Kidney (tissue), 13 donors: ENCODE measurements at regions not wholly inside any gene's neighbourhood (a gene's known extent, or its start where the extent isn't known, plus 50 kb on each side); places are given as distances from the start of the nearest gene placed in this dataset.

Experiments used
- DNase-seq, 5 donors: peaks; one replicate each; pipeline ENCODE4 v3.0.0-alpha.2; 2013 to 2020
- FAIRE-seq: peaks from 2 replicates; lab custom pipeline; 2012; peaks lifted over from hg19 to GRCh38; lab: Jason Lieb, UNC
- H3K27ac ChIP-seq, 2 donors: one replicate each; pipeline ENCODE4 v1.7.0; 2013; ENCODE audit warnings: low read depth in 2 of 2, low read length in 2 of 2, inconsistent platforms in 1 of 2
- H3K27me3 ChIP-seq: one replicate; pipeline ENCODE4 v1.7.1; 2013; ENCODE audit warnings: low read length, inconsistent platforms; ENCODE audit not compliant: control insufficient read depth, insufficient read depth
- H3K36me3 ChIP-seq, 3 donors: one replicate each; pipeline versions ENCODE4 v1.7.0 to v1.7.1; 2013; ENCODE audit warnings: low read length in 3 of 3, control low read depth in 1 of 3, inconsistent platforms in 1 of 3; ENCODE audit not compliant: insufficient read depth in 3 of 3, control insufficient read depth in 2 of 3
- H3K4me1 ChIP-seq, 3 donors: one replicate each; pipeline versions ENCODE4 v1.7.0 to v1.7.1; 2013; ENCODE audit warnings: low read length in 3 of 3, inconsistent platforms in 1 of 3, low read depth in 1 of 3; ENCODE audit not compliant: control insufficient read depth in 2 of 3, insufficient read depth in 2 of 3
- H3K4me3 ChIP-seq, 3 donors: one replicate each; pipeline versions ENCODE4 v1.7.0 to v1.8.1; 2013; ENCODE audit warnings: low read length in 3 of 3, control low read depth in 1 of 3, inconsistent platforms in 1 of 3
- H3K9ac ChIP-seq, 3 donors: one replicate each; pipeline versions ENCODE4 v1.7.0 to v1.7.1; 2013; ENCODE audit warnings: low read length in 3 of 3, control low read depth in 1 of 3, inconsistent platforms in 1 of 3
- H3K9me3 ChIP-seq, 3 donors: one replicate each; pipeline versions ENCODE4 v1.7.0 to v1.7.1; 2013; ENCODE audit warnings: low read length in 3 of 3, control low read depth in 1 of 3, inconsistent platforms in 1 of 3; ENCODE audit not compliant: control insufficient read depth in 2 of 3, insufficient read depth in 1 of 3
- intact Hi-C: fragments of 100-400 bp; cut with DNase I; formaldehyde crosslinking; loops from one replicate; pipeline ENCODE4 v1.11.1; 2022
- TF ChIP-seq, protein P1 (sequence below): IDR thresholded peaks from 3 replicates; pipeline ENCODE4 v1.5.1; 2012; ENCODE audit warnings: mild to moderate bottlenecking, moderate library complexity, borderline replicate concordance; ENCODE audit not compliant: insufficient read depth; ENCODE audit errors: extremely low read depth
- donor health status: control.
- donor health status: control.
- donor health status: control.
- donor health status: control.
- donor health status: control.
- donor health status: DM: yes; HTN: yes; CAD: no.
- donor health status: Normal renal cell carcinoma (clear cell type).

DNA sequence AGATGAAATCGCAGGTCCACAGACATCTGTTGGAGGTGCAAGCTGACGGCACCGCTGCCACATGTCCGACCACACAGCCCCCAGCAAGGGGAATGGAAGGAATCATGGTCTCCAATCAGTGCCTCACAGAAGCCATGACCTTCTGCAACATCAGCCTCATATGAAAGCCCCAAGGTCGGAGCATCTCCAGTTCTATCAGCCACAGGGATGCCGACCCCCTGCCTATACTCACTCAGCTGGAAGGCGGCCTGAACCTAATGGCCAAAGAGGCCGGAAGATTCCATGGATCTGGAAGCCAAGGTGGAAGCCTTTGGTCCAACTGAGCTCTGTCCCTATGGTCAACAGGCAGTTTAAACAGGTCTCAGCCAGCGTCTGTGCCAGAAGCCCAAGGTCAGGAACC, 278.8 kb downstream of the TNS1 start:
- Histone ChIP-seq H3K4me1 (no peaks in the 10 kb centered on the region), H3K36me3 (peaks cover 0 to 8% (median 2%) of the 10 kb centered on the region in 3 donors), H3K9me3 (peaks cover 0 to 7% (median 0%) of the 10 kb centered on the region in 3 donors), H3K27me3 (no peaks in the 10 kb centered on the region), H3K27ac (no peak overlapping the region), H3K4me3 (no peak overlapping the region), H3K9ac (no peak overlapping the region)
- no peak for DNase-seq
- TF ChIP-seq, protein P1, sequence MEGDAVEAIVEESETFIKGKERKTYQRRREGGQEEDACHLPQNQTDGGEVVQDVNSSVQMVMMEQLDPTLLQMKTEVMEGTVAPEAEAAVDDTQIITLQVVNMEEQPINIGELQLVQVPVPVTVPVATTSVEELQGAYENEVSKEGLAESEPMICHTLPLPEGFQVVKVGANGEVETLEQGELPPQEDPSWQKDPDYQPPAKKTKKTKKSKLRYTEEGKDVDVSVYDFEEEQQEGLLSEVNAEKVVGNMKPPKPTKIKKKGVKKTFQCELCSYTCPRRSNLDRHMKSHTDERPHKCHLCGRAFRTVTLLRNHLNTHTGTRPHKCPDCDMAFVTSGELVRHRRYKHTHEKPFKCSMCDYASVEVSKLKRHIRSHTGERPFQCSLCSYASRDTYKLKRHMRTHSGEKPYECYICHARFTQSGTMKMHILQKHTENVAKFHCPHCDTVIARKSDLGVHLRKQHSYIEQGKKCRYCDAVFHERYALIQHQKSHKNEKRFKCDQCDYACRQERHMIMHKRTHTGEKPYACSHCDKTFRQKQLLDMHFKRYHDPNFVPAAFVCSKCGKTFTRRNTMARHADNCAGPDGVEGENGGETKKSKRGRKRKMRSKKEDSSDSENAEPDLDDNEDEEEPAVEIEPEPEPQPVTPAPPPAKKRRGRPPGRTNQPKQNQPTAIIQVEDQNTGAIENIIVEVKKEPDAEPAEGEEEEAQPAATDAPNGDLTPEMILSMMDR, result no peak
- FAIRE-seq, result no peak
- intact Hi-C loops, result no loop called here

DNA sequence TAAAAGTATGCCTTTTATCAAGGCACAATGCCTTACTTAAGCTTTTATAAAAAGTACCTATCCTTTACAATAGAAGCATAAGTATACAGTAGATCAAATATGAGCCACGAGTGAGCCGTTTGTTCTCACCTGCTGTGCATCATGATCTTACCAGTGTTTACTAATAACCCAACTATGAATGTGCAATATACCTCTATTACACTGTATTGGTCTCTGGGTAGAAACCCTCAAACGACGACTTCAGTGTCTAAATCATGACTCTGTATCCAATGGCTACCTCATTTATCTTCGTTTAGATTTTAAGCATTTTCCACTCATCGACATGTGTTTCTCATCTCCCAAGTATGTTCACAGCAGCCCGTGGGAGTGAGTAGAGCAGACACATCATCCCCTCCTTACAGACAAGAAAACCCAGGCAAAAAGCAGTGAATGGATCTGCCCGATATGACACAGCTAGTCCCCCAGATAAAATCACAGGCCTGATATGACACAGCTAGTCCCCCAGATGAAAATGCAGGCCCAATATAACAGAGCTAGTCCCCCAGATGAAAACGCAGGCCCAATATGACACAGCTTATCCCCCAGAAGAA, 279.8 kb downstream of the TNS1 start:
- no peak overlapping the region for H3K4me3 ChIP-seq
- intact Hi-C loops, result no loop called here
- TF ChIP-seq, protein P1, result no peak
- DNase-seq, result peak in 1 of 5 donors; percentile 44
- H3K4me1 ChIP-seq, result no peaks in the 10 kb centered on the region
- H3K9me3 ChIP-seq, result peaks cover 0 to 7% (median 0%) of the 10 kb centered on the region in 3 donors
- no peaks in the 10 kb centered on the region for H3K27me3 ChIP-seq
- no peak overlapping the region for H3K9ac ChIP-seq
- FAIRE-seq, result no peak
- H3K36me3 ChIP-seq, result peaks cover 0 to 8% (median 2%) of the 10 kb centered on the region in 3 donors
- no peak overlapping the region for H3K27ac ChIP-seq

DNA sequence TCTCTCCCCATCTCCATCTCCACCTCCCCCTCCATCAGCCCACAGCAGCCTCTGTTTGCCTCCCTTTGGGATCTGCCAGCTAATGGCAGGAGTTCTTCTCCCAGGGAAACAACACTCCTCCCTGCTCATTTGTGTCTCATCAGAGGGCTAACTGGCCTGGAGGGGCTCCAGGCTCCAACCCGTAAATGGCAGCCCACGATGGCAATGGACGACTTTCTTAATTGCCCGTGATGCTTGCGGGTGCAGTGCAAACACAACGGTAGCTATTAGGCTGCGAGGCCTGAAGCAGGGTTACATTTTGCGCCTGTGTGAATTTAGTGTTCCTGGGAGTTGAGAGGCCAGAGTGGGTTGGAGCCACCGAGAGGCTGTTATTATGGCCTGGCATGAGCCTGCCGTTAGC, 285.1 kb downstream of the TNS1 start:
- FAIRE-seq, result no peak
- intact Hi-C loops, result no loop called here
- TF ChIP-seq, protein P1, result no peak

DNA sequence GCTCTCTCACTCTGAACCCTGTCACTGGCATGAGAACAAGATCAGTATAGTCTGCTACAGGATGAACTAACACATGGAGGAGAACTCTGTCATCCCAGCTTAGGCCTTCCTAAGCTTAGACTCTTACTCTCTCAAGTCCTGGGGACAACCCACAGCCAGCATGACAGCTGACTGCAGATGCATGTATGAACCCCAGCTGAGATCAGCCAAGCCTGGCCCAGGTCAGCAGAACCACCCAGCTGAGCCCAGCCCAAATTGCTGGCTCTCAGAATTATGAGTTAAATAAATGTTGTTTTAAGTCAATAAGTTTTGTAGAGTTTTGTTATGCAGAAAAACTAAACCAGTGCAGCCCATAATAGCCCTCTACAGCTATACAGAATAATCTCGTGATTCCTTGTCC, 287.3 kb downstream of the TNS1 start:
- no peak for FAIRE-seq
- peaks cover 0 to 7% (median 4%) of the 10 kb centered on the region in 3 donors for H3K4me1 ChIP-seq
- H3K9me3 ChIP-seq, result no peaks in the 10 kb centered on the region
- no peak overlapping the region for H3K9ac ChIP-seq
- no peaks in the 10 kb centered on the region for H3K36me3 ChIP-seq
- TF ChIP-seq, protein P1, result no peak
- H3K27ac ChIP-seq, result no peak overlapping the region
- H3K27me3 ChIP-seq, result no peaks in the 10 kb centered on the region
- no peak overlapping the region for H3K4me3 ChIP-seq
- no peak for DNase-seq
- intact Hi-C loops, result no loop called here

More for the DNA sequence above, 285.1 kb downstream of the TNS1 start:
- no peak for DNase-seq
- Histone ChIP-seq H3K9me3 (peaks cover 0 to 7% (median 0%) of the 10 kb centered on the region in 3 donors), H3K4me1 (peaks cover 0 to 7% (median 4%) of the 10 kb centered on the region in 3 donors), H3K36me3 (no peaks in the 10 kb centered on the region), H3K9ac (no peak overlapping the region), H3K27me3 (no peaks in the 10 kb centered on the region), H3K27ac (no peak overlapping the region), H3K4me3 (no peak overlapping the region)
